Fibroblast of lung (primary cell): ENCODE measurements at regions not wholly inside any gene's neighbourhood (a gene's known extent, or its start where the extent isn't known, plus 50 kb on each side); places are given as distances from the start of the nearest gene placed in this dataset.

Source experiments
- DNase-seq, 2 donors: peaks; one replicate each; pipeline versions ENCODE4 v3.0.0 to v3.0.0-alpha.2; 2010; ENCODE audit warnings: low read depth in 2 of 2
- H2AFZ ChIP-seq: 2 replicates; pipeline ENCODE4 v1.5.1; 2012; ENCODE audit warnings: low read length, control low read depth, inconsistent platforms
- H3K27ac ChIP-seq: 2 replicates; pipeline ENCODE4 v1.5.1; 2011; ENCODE audit warnings: low read length, control low read depth; ENCODE audit not compliant: insufficient read depth
- H3K27me3 ChIP-seq: 2 replicates; pipeline ENCODE4 v1.5.1; 2011; ENCODE audit warnings: mild to moderate bottlenecking, low read length; ENCODE audit not compliant: control insufficient read depth, insufficient read depth
- H3K36me3 ChIP-seq: 2 replicates; pipeline ENCODE4 v1.5.1; 2011; ENCODE audit warnings: low read length; ENCODE audit not compliant: control insufficient read depth, insufficient read depth
- H3K4me1 ChIP-seq: 2 replicates; pipeline ENCODE4 v1.5.1; 2011; ENCODE audit warnings: low read length; ENCODE audit not compliant: control insufficient read depth, insufficient read depth; ENCODE audit errors: extremely low read depth
- H3K4me2 ChIP-seq: 2 replicates; pipeline ENCODE4 v1.5.1; 2011; ENCODE audit warnings: low read length, control low read depth; ENCODE audit not compliant: insufficient read depth; ENCODE audit errors: extremely low read depth
- H3K4me3 ChIP-seq, 4 experiments: fragments of 200-600 bp in 1 of 4; sonication (generic) in 1 of 4; replicated peaks in 1 of 4; 2 replicates each; pipeline ENCODE4 v1.5.1; 2011 to 2016; ENCODE audit warnings: low read length in 4 of 4, low read depth in 3 of 4, mild to moderate bottlenecking in 3 of 4, control low read depth in 2 of 4, inconsistent platforms in 1 of 4, mixed read lengths in 1 of 4; ENCODE audit not compliant: insufficient read depth in 1 of 4; ENCODE audit errors: control extremely low read depth in 1 of 4
- H3K79me2 ChIP-seq: 2 replicates; pipeline ENCODE4 v1.5.1; 2012; ENCODE audit warnings: mild to moderate bottlenecking, low read length, inconsistent platforms; ENCODE audit not compliant: control insufficient read depth, insufficient read depth
- H3K9ac ChIP-seq: 2 replicates; pipeline ENCODE4 v1.5.1; 2011; ENCODE audit warnings: mild to moderate bottlenecking, low read length, control low read depth; ENCODE audit not compliant: insufficient read depth
- H3K9me3 ChIP-seq: 2 replicates; pipeline ENCODE4 v1.5.1; 2012; ENCODE audit warnings: low read depth, low read length; ENCODE audit not compliant: control insufficient read depth, insufficient read depth
- H4K20me1 ChIP-seq: 2 replicates; pipeline ENCODE4 v1.5.1; 2011; ENCODE audit warnings: low read length; ENCODE audit not compliant: control insufficient read depth, insufficient read depth; ENCODE audit errors: extremely low read depth
- CTCF ChIP-seq, 2 donors: IDR thresholded peaks in 1 of 2; conservative IDR thresholded peaks in 1 of 2; 1 replicate in 1 of 2; 2 replicates in 1 of 2; pipeline ENCODE4 v1.5.1; 2011 to 2012; ENCODE audit warnings: low read length in 2 of 2, control low read depth in 1 of 2, inconsistent platforms in 1 of 2, low read depth in 1 of 2, mild to moderate bottlenecking in 1 of 2
- EZH2 ChIP-seq: IDR thresholded peaks from 2 replicates; pipeline ENCODE4 v1.5.1; 2012; ENCODE audit warnings: low read length, control low read depth, mild to moderate bottlenecking; ENCODE audit errors: missing control alignments

DNA sequence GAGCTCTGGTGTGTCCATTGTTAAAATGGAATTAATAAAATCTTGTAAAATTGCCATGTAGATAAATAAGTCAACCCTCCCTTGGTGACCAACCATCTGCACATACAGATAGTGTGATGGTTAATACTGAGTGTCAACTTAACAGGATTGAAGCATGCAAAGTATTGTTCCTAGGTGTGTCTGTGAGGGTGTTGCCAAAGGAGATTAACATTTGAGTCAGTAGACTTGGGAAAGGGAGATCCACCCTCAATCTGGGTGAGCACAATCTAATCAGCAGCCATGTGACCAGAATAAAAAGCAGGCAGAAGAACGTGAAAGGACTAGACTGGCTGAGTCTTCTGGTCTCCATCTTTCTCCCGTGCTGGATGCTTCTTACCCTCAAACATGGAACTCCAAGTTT, 174.8 kb downstream of the LTN1 start:
- no peak for DNase-seq
- no peak overlapping the region for H2AFZ ChIP-seq
- no peaks in the 10 kb centered on the region for H3K27me3 ChIP-seq
- no peak overlapping the region for H3K4me3 ChIP-seq
- no peak overlapping the region for H3K27ac ChIP-seq
- no peaks in the 10 kb centered on the region for H3K4me1 ChIP-seq
- no peaks in the 10 kb centered on the region for H4K20me1 ChIP-seq
- no peak overlapping the region for H3K9ac ChIP-seq
- H3K79me2 ChIP-seq, result no peaks in the 10 kb centered on the region
- no peaks in the 10 kb centered on the region for H3K9me3 ChIP-seq
- H3K36me3 ChIP-seq, result no peaks in the 10 kb centered on the region
- TF ChIP-seq CTCF (conservative IDR thresholded peaks at IDR 0.05 in 1 of 2, IDR thresholded peaks at IDR 0.05 in 1 of 2; ENCODE audit: low read depth in 1 of 2, low read length in 2 of 2), result no peak
- TF ChIP-seq EZH2, result no peak
- H3K4me2 ChIP-seq, result no peak overlapping the region

DNA sequence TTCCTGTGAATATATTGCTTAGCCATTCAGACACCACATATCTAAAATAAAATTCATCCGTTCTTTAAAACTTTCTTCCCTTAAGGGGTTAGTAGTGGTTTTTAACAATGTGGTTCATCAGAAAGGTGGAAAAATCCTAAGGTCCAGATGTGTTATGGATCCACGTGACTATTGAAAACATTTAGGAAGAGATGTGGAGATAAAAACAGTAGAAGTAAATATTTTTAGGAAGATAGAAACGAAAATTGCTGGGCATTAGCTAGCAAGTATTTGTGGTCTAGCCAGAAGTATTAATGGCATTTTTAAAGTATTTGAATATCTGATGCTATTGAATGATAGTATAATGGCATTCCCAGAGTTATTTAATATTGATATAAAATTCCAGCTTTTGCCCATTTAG, 180.8 kb downstream of the LTN1 start:
- Histone ChIP-seq H3K4me2 (no peak overlapping the region), H3K9ac (no peak overlapping the region), H4K20me1 (no peaks in the 10 kb centered on the region), H2AFZ (no peak overlapping the region), H3K36me3 (no peaks in the 10 kb centered on the region), H3K27me3 (no peaks in the 10 kb centered on the region), H3K27ac (no peak overlapping the region), H3K9me3 (no peaks in the 10 kb centered on the region), H3K4me3 (no peak overlapping the region), H3K4me1 (no peaks in the 10 kb centered on the region), H3K79me2 (no peaks in the 10 kb centered on the region)
- TF ChIP-seq EZH2 (no peak), CTCF (conservative IDR thresholded peaks at IDR 0.05 in 1 of 2, IDR thresholded peaks at IDR 0.05 in 1 of 2; ENCODE audit: low read depth in 1 of 2, low read length in 2 of 2) (no peak)
- no peak for DNase-seq

DNA sequence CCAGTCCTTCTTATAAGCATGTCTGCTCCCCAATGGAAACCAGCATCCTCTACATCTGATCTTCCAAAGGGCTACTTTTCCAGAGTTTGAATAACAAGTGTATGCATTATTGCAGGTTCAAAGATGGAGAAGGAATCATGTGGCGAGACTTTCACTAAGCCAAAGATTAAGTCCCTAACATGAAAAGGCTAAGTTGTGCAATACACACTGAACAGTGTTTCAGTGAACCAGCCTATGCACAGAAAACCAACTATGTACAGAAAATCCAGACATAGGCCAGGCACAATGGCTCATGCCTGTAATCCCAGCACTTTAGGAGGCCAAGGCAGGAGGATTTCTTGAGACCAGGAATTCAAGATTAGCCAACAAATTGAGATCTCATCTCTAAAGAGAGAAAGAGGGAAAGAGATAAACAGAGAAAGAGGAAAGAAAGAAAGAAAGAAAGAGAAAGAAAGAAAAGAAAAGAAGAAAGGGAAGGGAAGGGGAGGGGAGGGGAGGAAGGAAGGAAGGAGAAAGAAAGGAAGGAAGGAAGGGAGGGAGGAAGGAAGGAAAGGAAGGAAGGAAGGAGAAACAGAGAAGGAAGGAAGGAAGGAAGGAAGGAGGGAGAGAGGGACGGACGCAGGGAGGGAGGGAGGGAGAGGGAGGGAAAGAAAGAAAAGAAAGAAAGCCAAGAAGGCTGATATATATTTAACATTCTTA, 181.7 kb downstream of the LTN1 start:
- TF ChIP-seq CTCF (conservative IDR thresholded peaks at IDR 0.05 in 1 of 2, IDR thresholded peaks at IDR 0.05 in 1 of 2; ENCODE audit: low read depth in 1 of 2, low read length in 2 of 2) (no peak), EZH2 (no peak)
- Histone ChIP-seq H3K36me3 (no peaks in the 10 kb centered on the region), H3K4me2 (no peak overlapping the region), H3K9ac (no peak overlapping the region), H3K4me1 (no peaks in the 10 kb centered on the region), H3K27ac (no peak overlapping the region), H3K79me2 (no peaks in the 10 kb centered on the region), H4K20me1 (no peaks in the 10 kb centered on the region), H3K4me3 (no peak overlapping the region), H3K27me3 (no peaks in the 10 kb centered on the region), H2AFZ (no peak overlapping the region), H3K9me3 (no peaks in the 10 kb centered on the region)
- DNase-seq, result no peak
